GM23248 (cell line): ENCODE measurements at regions not wholly inside any gene's neighbourhood (a gene's known extent, or its start where the extent isn't known, plus 50 kb on each side); places are given as distances from the start of the nearest gene placed in this dataset.

Source experiments
- EZH2 ChIP-seq: fragments of 200-600 bp; sonication (generic); IDR thresholded peaks from 2 replicates; pipeline ENCODE4 v1.6.1; 2018; ENCODE audit warnings: antibody characterized with exemption, mild to moderate bottlenecking; ENCODE audit not compliant: insufficient read depth, poor library complexity, severe bottlenecking
- EZH2phosphoT487 ChIP-seq: fragments of 200-600 bp; sonication (generic); IDR thresholded peaks from 2 replicates; pipeline ENCODE4 v1.6.1; 2018; ENCODE audit warnings: antibody characterized with exemption, moderate library complexity, mild to moderate bottlenecking, low read depth; ENCODE audit not compliant: insufficient read depth

DNA sequence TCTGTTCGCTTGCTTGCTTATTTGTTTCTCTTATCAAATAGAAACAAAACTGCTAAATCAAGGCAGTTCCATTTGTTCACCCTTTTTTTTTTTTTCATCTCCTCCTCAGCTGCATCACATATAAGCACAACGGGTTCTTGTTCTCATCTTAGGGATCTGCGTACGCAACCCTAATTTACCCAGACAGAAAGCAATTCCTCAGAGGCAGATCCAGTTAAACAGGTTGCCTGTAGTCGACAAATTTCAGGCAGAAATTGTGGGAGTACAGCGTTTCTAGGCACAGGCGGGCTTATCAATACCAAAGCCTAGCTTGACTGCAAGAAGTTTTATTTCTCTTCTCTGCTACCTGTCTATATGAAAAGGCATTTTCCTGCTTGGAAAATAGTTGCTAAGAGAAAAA, 565.4 kb downstream of the NXPH1 start:
- TF ChIP-seq EZH2 (no peak), EZH2phosphoT487 (no peak)
